Peyer's patch (tissue), 4 donors: ENCODE measurements at regions not wholly inside any gene's neighbourhood (a gene's known extent, or its start where the extent isn't known, plus 50 kb on each side); places are given as distances from the start of the nearest gene placed in this dataset.

Experiments
- CTCF ChIP-seq, 6 experiments: fragments of 450-650 bp in 4 of 6; fragments of 200-600 bp in 2 of 6; sonication (generic) in 1 of 6; IDR thresholded peaks; one replicate each; pipeline ENCODE4 v1.5.1; 2017 to 2019; ENCODE audit warnings: antibody characterized with exemption in 6 of 6, mild to moderate bottlenecking in 3 of 6, moderate library complexity in 1 of 6
- POLR2A ChIP-seq, 2 donors: fragments of 450-650 bp; IDR thresholded peaks; one replicate each; pipeline ENCODE4 v1.5.1; 2017; ENCODE audit warnings: antibody characterized with exemption in 2 of 2, mild to moderate bottlenecking in 2 of 2, moderate library complexity in 2 of 2

- TF ChIP-seq CTCF (IDR thresholded peaks at IDR 0.05) (no peak), POLR2A (IDR thresholded peaks at IDR 0.05) (no peak)
Measured at GRCh38 chr3:74766405-74766804, 151.9 kb upstream of the CNTN3 start.
